HG03159 (cell line): ENCODE measurements at regions not wholly inside any gene's neighbourhood (a gene's known extent, or its start where the extent isn't known, plus 50 kb on each side); places are given as distances from the start of the nearest gene placed in this dataset.
A peak's percentile ranks its signal among the peaks of the same experiment; 100 is the strongest.
"Not testable (repeated sequence)": the region's sequence is repeated elsewhere in the genome, so short reads cannot be mapped to it uniquely, and the experiment has no call there.

Source experiments
- ATAC-seq: cut with Tn5 transposase; IDR thresholded peaks from one replicate; pipeline ENCODE4 v1.9.1; 2021; ENCODE audit warnings: mild to moderate bottlenecking, moderate library complexity; ENCODE audit not compliant: unreplicated experiment

- no peak for ATAC-seq
These were observed 1256.6 kb upstream of the ATXN8OS start for GRCh38 chr13:68851026-68851425.

DNA sequence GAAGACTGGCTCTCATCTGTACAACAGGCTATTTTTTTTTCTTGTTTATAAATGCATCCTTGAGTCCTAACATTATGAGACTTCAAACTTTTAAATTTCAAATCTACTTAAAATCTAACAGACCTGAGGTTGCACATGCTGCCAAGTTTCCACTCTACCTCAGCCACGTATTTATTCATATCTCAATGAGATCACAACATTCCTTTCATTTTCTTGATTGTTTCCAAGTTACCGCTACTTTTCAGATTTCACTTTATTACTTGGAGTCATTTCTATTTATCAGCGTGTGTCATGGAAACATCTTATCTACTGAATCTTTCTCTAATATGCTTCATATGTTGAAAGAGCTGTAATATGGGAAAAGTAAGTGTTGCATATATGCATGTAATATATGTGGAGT, 1257.5 kb upstream of the ATXN8OS start:
- no peak for ATAC-seq

- ATAC-seq, result no peak
These were observed 1261.0 kb upstream of the ATXN8OS start for GRCh38 chr13:68846663-68847062.

- ATAC-seq, result no peak
These were observed 1273.3 kb upstream of the ATXN8OS start for GRCh38 chr13:68834375-68834774.

- ATAC-seq, result no peak
These were observed 1290.9 kb upstream of the ATXN8OS start for GRCh38 chr13:68816715-68817114.

- ATAC-seq, result no peak
These were observed 1294.3 kb upstream of the ATXN8OS start for GRCh38 chr13:68813180-68813796.

DNA sequence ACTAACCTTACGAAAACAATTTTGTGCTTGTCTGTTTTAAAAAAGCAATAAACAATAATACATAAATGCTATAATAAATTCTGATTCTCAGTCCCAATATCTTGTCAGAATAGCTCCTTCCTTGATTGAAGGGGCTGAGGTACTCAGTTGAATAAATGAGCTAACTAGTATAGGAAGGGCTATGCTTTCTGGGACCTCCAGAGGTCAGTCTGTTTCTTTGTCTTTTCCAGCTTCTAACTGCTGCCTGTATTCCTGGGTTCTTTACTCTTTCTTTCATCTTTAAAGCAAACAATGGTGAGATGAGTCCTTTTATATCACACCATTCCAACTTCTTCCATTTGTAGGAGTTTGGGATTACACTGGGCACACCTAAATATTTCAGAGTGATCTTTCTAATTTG, 1297.0 kb upstream of the ATXN8OS start:
- ATAC-seq, result no peak

DNA sequence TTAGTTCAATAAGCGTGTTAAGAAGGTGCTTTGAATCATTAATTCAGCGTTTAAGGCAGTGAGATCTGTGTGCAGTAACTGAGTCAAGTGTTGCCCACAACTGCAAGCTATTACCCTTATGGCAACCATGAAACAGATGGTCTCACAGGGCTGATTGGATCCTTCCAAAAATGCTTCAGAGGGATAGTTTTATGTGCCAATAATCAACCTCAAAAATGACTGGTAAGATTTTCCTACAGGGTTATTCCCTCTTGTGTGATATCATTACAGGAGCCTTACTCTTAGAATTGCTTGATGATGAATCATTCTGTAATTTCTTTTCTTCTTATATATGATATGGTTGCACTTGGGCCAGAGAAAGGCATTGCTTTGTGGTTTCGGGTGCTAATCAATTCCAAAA, 1299.2 kb upstream of the ATXN8OS start:
- no peak for ATAC-seq

GRCh38 chr13:68806125-68806524, 1301.5 kb upstream of the ATXN8OS start:
- ATAC-seq, result peak; percentile 82

DNA sequence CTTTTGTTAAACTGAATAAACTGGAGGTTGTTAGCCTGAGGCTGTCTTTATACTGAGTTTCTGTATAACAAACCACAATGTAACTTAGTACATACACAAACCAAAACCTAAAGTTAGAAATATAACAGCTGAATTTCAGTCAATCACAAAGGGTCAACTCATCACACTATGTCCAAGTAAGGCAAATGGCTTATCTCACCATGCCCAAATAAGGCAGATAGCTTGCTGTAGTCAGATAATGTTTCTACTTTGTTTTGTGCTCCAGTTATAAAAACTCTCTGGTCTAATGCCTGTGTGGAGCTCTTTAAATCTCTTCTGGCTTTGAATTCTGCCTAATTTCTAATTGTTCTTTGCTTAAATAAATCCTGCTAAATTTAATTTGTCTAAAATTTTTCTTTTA, 1323.4 kb upstream of the ATXN8OS start:
- ATAC-seq, result no peak

- no peak for ATAC-seq
These were observed 1348.0 kb upstream of the ATXN8OS start for GRCh38 chr13:68759617-68760016.

DNA sequence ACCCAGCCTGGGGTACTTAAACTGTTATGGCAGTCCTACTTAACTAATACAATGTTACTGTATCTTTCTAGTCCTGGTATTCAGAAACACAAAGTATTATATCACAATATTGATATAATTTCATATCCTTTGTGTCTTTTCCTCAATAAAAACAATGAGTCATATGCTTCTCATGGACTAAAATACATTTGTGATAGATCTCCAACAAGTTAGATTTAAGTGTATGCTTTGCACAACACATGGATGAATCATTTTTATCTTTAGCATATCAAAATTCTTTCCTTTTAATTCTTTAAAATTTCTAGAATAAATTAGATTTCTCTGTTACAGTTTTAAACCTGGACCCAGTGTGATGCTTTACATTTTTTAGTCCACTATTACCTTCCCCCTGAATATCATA, 1357.8 kb upstream of the ATXN8OS start:
- ATAC-seq, result no peak

- ATAC-seq, result no peak
These were observed 1359.6 kb upstream of the ATXN8OS start for GRCh38 chr13:68748038-68748437.

DNA sequence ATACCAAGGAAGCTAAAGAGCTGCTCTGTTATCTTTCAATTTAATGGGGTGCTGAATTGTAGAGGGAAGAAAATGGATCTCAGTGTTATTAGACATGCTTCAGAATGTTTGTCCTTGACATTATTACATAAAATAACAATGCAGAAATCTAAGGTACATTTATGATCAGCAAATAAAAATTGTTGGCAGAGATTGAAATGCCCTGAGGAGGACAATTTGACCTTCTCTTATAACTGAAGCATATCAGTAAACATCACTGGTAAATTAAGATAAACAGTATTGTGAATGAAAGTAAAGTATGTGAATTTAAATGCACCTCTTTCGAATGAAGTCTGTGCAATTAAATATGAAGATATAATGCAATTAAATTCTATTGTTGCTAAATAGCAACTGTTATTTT, 1362.1 kb upstream of the ATXN8OS start:
- ATAC-seq, result no peak

GRCh38 chr13:68736961-68737360, 1370.7 kb upstream of the ATXN8OS start:
- no peak for ATAC-seq

DNA sequence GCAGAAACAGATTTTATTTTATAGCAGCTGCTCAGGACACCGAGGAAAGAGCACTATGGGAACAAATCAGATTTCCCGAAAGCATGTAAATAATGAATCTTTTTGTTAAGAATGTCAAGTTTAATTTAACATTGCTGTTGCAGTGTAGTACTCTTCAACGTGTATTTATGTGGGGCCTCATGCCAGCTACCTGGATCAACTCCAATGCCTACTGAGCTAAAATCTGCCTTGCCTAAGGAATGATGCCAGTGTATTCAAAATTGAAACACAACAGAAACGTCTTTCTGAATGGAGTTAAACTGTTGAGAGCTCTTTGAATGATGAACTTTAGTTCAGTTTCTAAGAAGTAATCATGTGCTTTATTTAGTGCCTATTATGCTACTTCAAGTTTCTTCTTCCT, 1379.8 kb upstream of the ATXN8OS start:
- ATAC-seq, result no peak

DNA sequence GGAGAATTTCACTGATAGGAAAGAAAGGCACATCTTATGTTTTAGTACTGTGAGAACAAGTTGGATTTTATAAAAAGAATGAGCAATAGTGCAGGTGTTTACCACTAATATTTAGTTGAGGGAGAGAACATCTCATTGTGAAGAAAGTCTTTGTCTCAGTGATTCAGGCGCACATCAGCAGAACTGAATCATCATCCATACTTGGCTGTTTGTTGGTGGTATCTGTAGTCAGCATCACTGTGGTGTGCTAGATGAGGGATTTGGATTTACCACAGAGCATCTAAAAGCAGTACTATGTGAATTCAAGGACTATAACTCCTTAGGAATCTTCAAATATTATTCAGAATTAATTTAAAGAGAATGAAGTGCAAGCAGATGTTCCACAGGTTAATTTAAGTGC, 1380.5 kb upstream of the ATXN8OS start:
- no peak for ATAC-seq

DNA sequence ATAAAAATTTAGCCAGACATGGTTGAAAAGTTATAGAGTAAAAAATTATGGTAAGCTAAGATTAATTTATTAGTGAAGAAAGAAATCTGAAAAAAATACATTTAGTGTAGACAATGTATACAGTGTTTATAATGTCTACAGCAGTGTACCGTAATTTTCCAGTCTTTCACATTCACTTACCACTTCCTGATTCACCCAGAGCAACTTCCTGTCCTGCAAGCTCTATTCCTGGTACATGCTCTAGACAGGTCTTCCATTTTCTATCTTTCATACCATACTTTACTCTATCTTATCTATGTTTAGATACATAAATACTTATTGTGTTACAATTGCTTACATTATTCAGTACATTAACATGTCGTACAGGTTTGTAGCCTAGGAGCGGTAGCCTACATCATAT, 1387.8 kb upstream of the ATXN8OS start:
- ATAC-seq, result no peak

DNA sequence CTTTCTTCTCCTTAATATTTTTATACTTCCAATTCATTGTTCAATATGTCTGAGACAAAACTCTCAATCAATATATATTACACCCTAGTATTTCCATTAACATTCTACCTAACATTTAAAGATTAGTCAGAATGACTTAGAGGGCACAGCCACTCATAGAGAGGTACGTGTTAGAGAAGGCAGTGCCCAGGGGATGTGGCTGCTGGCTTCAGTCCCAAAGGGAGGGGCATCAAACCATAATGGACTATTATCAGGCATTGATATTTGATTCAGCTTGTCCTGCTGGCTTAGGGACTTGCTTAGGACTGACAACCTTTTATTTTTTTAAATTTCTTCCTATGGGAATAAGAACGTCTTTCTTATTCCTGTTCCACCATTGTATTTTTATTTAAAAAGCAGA, 1392.0 kb upstream of the ATXN8OS start:
- no peak for ATAC-seq

- ATAC-seq, result no peak
These were observed 1393.3 kb upstream of the ATXN8OS start for GRCh38 chr13:68714292-68714691.

DNA sequence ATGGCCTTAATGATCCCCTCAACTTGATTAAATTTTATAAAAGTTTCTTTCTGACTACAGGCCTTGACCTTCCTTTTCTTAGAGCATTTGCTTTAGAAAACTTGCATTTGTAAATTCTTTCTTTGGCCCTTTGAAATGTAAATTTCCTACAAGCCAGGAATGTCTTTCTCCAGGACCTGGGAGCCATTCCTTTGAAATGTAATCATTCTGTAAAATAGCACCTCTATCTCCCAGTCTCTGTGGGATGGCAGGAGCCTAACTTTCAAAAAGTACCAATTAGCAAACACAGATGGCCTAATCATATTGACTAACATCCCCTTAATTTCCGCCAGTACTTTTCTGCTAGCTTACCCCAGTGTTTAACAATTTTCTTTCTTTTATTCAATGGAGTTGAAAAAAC, 1394.2 kb upstream of the ATXN8OS start:
- no peak for ATAC-seq

- no peak for ATAC-seq
These were observed 1399.2 kb upstream of the ATXN8OS start for GRCh38 chr13:68708336-68708908.

DNA sequence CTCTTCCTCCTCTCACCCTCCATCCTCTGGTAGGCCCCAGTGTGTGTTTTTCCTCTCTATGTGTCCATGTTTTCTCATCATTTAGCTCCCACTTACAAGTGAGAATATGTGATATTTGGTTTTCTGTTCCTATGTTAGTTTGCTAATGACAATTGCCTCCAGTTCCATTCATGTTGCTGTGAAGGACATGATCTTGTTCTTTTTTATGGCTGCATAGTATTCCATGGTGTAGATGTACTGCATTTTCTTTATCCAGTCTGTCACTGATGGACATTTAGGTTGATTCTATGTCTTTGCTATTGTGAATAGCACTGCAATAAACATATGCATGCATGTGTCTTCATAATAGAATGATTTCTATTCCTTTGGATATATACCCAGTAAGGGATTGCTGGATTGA, 1401.6 kb upstream of the ATXN8OS start:
- ATAC-seq, result not testable (repeated sequence)
